IMR-90 (cell line): ENCODE measurements at regions not wholly inside any gene's neighbourhood (a gene's known extent, or its start where the extent isn't known, plus 50 kb on each side); places are given as distances from the start of the nearest gene placed in this dataset.

Experiments used
- ATAC-seq: fragments of 200-7000 bp; cut with Tn5 transposase; 2 replicates; pipeline ENCODE4 v1.9.1; 2020; ENCODE audit warnings: low read depth, mild to moderate bottlenecking, moderate library complexity
- BruUV-seq: library from RNA; stranded (reverse); fragments of 400-500 nt; replicated peaks from 2 replicates; lab custom pipeline; 2021; lab: Mats Ljungman, UMichigan
- CTCF ChIA-PET: fragments of 300-600 bp; formaldehyde crosslinking; extraction: SDS; loops from one replicate; lab custom pipeline; 2021; ENCODE audit warnings: antibody characterized with exemption; lab: Yijun Ruan, JAX
- POLR2A ChIA-PET: fragments of 300-600 bp; sonication (Branson Sonifier 250); formaldehyde crosslinking; loops from one replicate; lab custom pipeline; 2022; ENCODE audit warnings: antibody characterized with exemption; ENCODE audit not compliant: unreplicated experiment; lab: Charles Lee
- DNase-seq: peaks from one replicate; pipeline ENCODE4 v3.0.0; 2013
- H2AFZ ChIP-seq: replicated peaks from 2 replicates; pipeline ENCODE3; 2013; ENCODE audit warnings: low read length, mild to moderate bottlenecking; ENCODE audit not compliant: poor library complexity
- H2AK5ac ChIP-seq: 2 replicates; pipeline ENCODE4 v1.6.1; 2013; ENCODE audit warnings: low read depth, low read length, inconsistent platforms
- H2AK9ac ChIP-seq: replicated peaks from 2 replicates; pipeline ENCODE3; 2013; ENCODE audit warnings: mild to moderate bottlenecking, low read depth, low read length, moderate library complexity; ENCODE audit not compliant: poor library complexity
- H2BK120ac ChIP-seq: 2 replicates; pipeline ENCODE4 v1.6.1; 2013; ENCODE audit warnings: low read depth, low read length, inconsistent platforms
- H2BK15ac ChIP-seq: 3 replicates; pipeline ENCODE4 v1.6.1; 2013; ENCODE audit warnings: low read depth, low read length, inconsistent platforms
- H2BK20ac ChIP-seq: 2 replicates; pipeline ENCODE4 v1.6.1; 2013; ENCODE audit warnings: low read depth, mild to moderate bottlenecking, inconsistent platforms, low read length, moderate library complexity
- H2BK5ac ChIP-seq: 2 replicates; pipeline ENCODE4 v1.6.1; 2013; ENCODE audit warnings: mild to moderate bottlenecking, low read depth, low read length, inconsistent platforms; ENCODE audit not compliant: poor library complexity, severe bottlenecking
- H3K14ac ChIP-seq: replicated peaks from 2 replicates; pipeline ENCODE4 v1.6.1; 2013; ENCODE audit warnings: low read depth, low read length, inconsistent platforms
- H3K18ac ChIP-seq: 2 replicates; pipeline ENCODE4 v1.6.1; 2013; ENCODE audit warnings: low read depth, low read length, control low read depth
- H3K23ac ChIP-seq: 2 replicates; pipeline ENCODE4 v1.6.1; 2013; ENCODE audit warnings: low read depth, low read length, inconsistent platforms
- H3K27ac ChIP-seq: 2 replicates; pipeline ENCODE4 v1.5.1; 2013; ENCODE audit warnings: mild to moderate bottlenecking, control low read depth, low read length; ENCODE audit not compliant: insufficient read depth
- H3K27me3 ChIP-seq: 2 replicates; pipeline ENCODE4 v1.6.1; 2013; ENCODE audit warnings: low read length; ENCODE audit not compliant: control insufficient read depth, insufficient read depth
- H3K36me3 ChIP-seq: 2 replicates; pipeline ENCODE4 v1.6.1; 2013; ENCODE audit warnings: low read length, mixed read lengths; ENCODE audit not compliant: control insufficient read depth, insufficient read depth
- H3K4ac ChIP-seq: 2 replicates; pipeline ENCODE4 v1.6.1; 2013; ENCODE audit warnings: low read depth, low read length, inconsistent platforms
- H3K4me1 ChIP-seq: 2 replicates; pipeline ENCODE4 v1.6.1; 2013; ENCODE audit warnings: low read length, mixed read lengths; ENCODE audit not compliant: control insufficient read depth, insufficient read depth
- H3K4me2 ChIP-seq: 2 replicates; pipeline ENCODE4 v1.6.1; 2013; ENCODE audit warnings: low read depth, mild to moderate bottlenecking, control low read depth, low read length, moderate library complexity
- H3K4me3 ChIP-seq: 2 replicates; pipeline ENCODE4 v1.5.1; 2013; ENCODE audit warnings: low read depth, mild to moderate bottlenecking, control low read depth, low read length, moderate library complexity; ENCODE audit not compliant: insufficient read depth
- H3K56ac ChIP-seq: 2 replicates; pipeline ENCODE4 v1.6.1; 2013; ENCODE audit warnings: low read length, inconsistent platforms; ENCODE audit not compliant: insufficient read depth; ENCODE audit errors: extremely low read depth
- H3K79me1 ChIP-seq, 2 experiments: 2 replicates each; pipeline ENCODE4 v1.6.1; 2013; ENCODE audit warnings: low read length in 2 of 2, inconsistent platforms in 1 of 2, low read depth in 1 of 2
- H3K9ac ChIP-seq: 2 replicates; pipeline ENCODE4 v1.6.1; 2013; ENCODE audit warnings: low read depth, low read length, control low read depth
- H3K9me1 ChIP-seq: 2 replicates; pipeline ENCODE4 v1.6.1; 2013; ENCODE audit warnings: low read length, inconsistent platforms; ENCODE audit not compliant: insufficient read depth
- H3K9me3 ChIP-seq: 2 replicates; pipeline ENCODE4 v1.6.1; 2013; ENCODE audit warnings: low read length; ENCODE audit not compliant: control insufficient read depth, insufficient read depth
- H4K20me1 ChIP-seq: 2 replicates; pipeline ENCODE4 v1.6.1; 2013; ENCODE audit warnings: low read length, inconsistent platforms; ENCODE audit not compliant: insufficient read depth
- H4K5ac ChIP-seq: 2 replicates; pipeline ENCODE4 v1.6.1; 2013; ENCODE audit warnings: mild to moderate bottlenecking, low read depth, low read length, control low read depth
- H4K8ac ChIP-seq, 2 experiments: 2 replicates each; pipeline ENCODE4 v1.6.1; 2013; ENCODE audit warnings: low read depth in 2 of 2, low read length in 2 of 2, control low read depth in 1 of 2, inconsistent platforms in 1 of 2
- H4K91ac ChIP-seq: 2 replicates; pipeline ENCODE4 v1.6.1; 2013; ENCODE audit warnings: low read depth, low read length, inconsistent platforms; ENCODE audit not compliant: insufficient read depth
- BHLHE40 ChIP-seq: fragments of 150-350 bp; IDR thresholded peaks from 2 replicates; pipeline ENCODE4 v1.6.1; 2016; ENCODE audit warnings: mild to moderate bottlenecking, low read depth, low read length
- CEBPB ChIP-seq: IDR thresholded peaks from 2 replicates; pipeline ENCODE4 v1.6.1; 2012; ENCODE audit warnings: low read depth, low read length, improper control_type of control experiment
- CHD1 ChIP-seq: IDR thresholded peaks from 2 replicates; pipeline ENCODE4 v1.6.1; 2012; ENCODE audit warnings: low read depth, low read length, improper control_type of control experiment
- FOS ChIP-seq: fragments of 150-350 bp; IDR thresholded peaks from 2 replicates; pipeline ENCODE4 v1.6.1; 2016; ENCODE audit warnings: low read depth, low read length
- MAFK ChIP-seq: IDR thresholded peaks from 2 replicates; pipeline ENCODE4 v1.6.1; 2012; ENCODE audit warnings: low read depth, low read length, improper control_type of control experiment
- MAZ ChIP-seq: IDR thresholded peaks from 2 replicates; pipeline ENCODE4 v1.6.1; 2012; ENCODE audit warnings: low read depth, mild to moderate bottlenecking, low read length, improper control_type of control experiment, moderate library complexity, borderline replicate concordance
- MXI1 ChIP-seq: IDR thresholded peaks from 2 replicates; pipeline ENCODE4 v1.6.1; 2012; ENCODE audit warnings: low read depth, mild to moderate bottlenecking, low read length, moderate library complexity, borderline replicate concordance
- NFE2L2 ChIP-seq: fragments of 150-350 bp; IDR thresholded peaks from 2 replicates; pipeline ENCODE4 v1.6.1; 2016; ENCODE audit warnings: low read depth, mild to moderate bottlenecking, low read length
- POLR2A ChIP-seq: IDR thresholded peaks from 2 replicates; pipeline ENCODE4 v1.6.1; 2012; ENCODE audit warnings: mild to moderate bottlenecking, low read depth, low read length
- RAD21 ChIP-seq: IDR thresholded peaks from 2 replicates; pipeline ENCODE4 v1.6.1; 2012; ENCODE audit warnings: low read length, improper control_type of control experiment
- RCOR1 ChIP-seq: IDR thresholded peaks from 2 replicates; pipeline ENCODE4 v1.6.1; 2012; ENCODE audit warnings: mild to moderate bottlenecking, low read length, improper control_type of control experiment; ENCODE audit not compliant: insufficient replicate concordance
- RFX5 ChIP-seq: IDR thresholded peaks from 2 replicates; pipeline ENCODE4 v1.8.0; 2012; ENCODE audit warnings: low read depth, mild to moderate bottlenecking, low read length, moderate library complexity
- SMC3 ChIP-seq: fragments of 150-350 bp; IDR thresholded peaks from 2 replicates; pipeline ENCODE4 v1.6.1; 2016; ENCODE audit warnings: low read depth, mild to moderate bottlenecking, antibody characterized with exemption, low read length, moderate library complexity
- WGBS, 2 experiments: methylation state at CpG; one replicate each; pipeline versions ENCODE4 v1.1.5 to v1.1.7; 2013; ENCODE audit warnings: missing lambda C conversion rate in 2 of 2; ENCODE audit not compliant: insufficient read length in 1 of 2; ENCODE audit errors: extremely low coverage in 2 of 2; 5-methylcytosine and 5-hydroxymethylcytosine counted together
- dilution Hi-C: fragments of 300-500 bp; cut with HindIII; formaldehyde crosslinking; loops from one replicate; pipeline ENCODE4 v1.14.3; 2018; ENCODE audit warnings: low sequenced_read_pairs; ENCODE audit not compliant: unreplicated experiment
- in situ Hi-C: fragments of 300-500 bp; cut with MboI; formaldehyde crosslinking; loops from 3 replicates; pipeline ENCODE4 v1.14.3; 2019; ENCODE audit warnings: low sequenced_read_pairs, inconsistent platforms, mixed read lengths
- intact Hi-C: fragments of 100-400 bp; cut with micrococcal nuclease; formaldehyde crosslinking; loops from 2 replicates; pipeline ENCODE4 v1.10.0; 2022
- TF ChIP-seq, protein P1 (sequence below): conservative IDR thresholded peaks from 2 replicates; pipeline ENCODE4 v1.5.1; 2012; ENCODE audit warnings: mild to moderate bottlenecking, low read depth, low read length, improper control_type of control experiment
- TF ChIP-seq, protein P2 (sequence below): fragments of 150-350 bp; IDR thresholded peaks from 2 replicates; pipeline ENCODE4 v1.6.1; 2017; ENCODE audit warnings: mild to moderate bottlenecking, antibody characterized with exemption, low read length, low read depth
- TF ChIP-seq, protein P3 (sequence below): fragments of 150-350 bp; IDR thresholded peaks from 2 replicates; pipeline ENCODE4 v1.6.1; 2016; ENCODE audit warnings: low read depth, mild to moderate bottlenecking, low read length, moderate library complexity, borderline replicate concordance

DNA sequence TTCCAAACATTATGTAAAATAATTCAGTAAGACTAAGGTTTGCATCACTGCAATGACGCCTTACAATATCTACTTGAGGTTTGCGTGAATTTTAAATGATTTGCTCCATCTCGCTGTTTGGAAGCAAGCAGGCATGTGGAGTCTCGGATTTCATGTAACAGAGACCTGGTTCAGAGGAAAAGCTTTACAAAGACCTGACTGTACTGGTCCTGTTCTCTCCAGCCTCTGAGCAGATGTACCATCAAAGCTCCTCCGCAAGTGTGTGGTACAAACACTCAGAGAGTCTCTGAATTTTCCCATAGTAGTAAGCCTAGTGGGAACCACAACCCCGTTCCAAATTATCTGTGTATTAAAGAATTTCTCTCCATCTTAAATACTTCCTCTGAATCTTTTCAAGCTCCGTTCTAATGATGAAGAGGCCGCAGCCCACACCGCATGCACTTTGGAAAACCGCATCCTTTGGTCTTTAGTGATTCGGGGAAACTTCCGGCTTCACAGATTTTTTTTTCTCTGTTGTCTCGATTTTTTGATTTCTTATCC is 728.1 kb upstream of the SOX11 start:
- Histone ChIP-seq H2BK20ac (no peak overlapping the region), H4K8ac (no peak overlapping the region), H2BK120ac (no peak overlapping the region), H3K9me3 (peaks cover 17% of the 10 kb centered on the region; the same call in 1 of the 2 replicates), H3K4me2 (no peak overlapping the region), H2BK15ac (no peak overlapping the region), H2AK9ac (no peak overlapping the region), H3K23ac (no peak overlapping the region), H3K18ac (no peak overlapping the region), H4K91ac (no peak overlapping the region), H2AK5ac (no peak overlapping the region), H3K36me3 (no peaks in the 10 kb centered on the region), H3K14ac (no peak overlapping the region), H3K4me3 (no peak overlapping the region), H2BK5ac (no peak overlapping the region), H4K5ac (no peak overlapping the region), H4K20me1 (no peaks in the 10 kb centered on the region), H3K9ac (no peak overlapping the region), H3K27ac (no peak overlapping the region), H3K4me1 (no peaks in the 10 kb centered on the region), H3K27me3 (no peaks in the 10 kb centered on the region), H3K56ac (no peak overlapping the region), H3K9me1 (no peaks in the 10 kb centered on the region), H3K79me1 (no peaks in the 10 kb centered on the region), H3K4ac (no peak overlapping the region), H2AFZ (no peak overlapping the region)
- TF ChIP-seq CEBPB (no peak), RCOR1 (no peak), CHD1 (no peak), BHLHE40 (no peak), MAFK (no peak), RFX5 (no peak), FOS (no peak), MXI1 (no peak), MAZ (no peak), POLR2A (no peak), RAD21 (no peak), NFE2L2 (no peak), SMC3 (no peak)
- TF ChIP-seq, protein P1, sequence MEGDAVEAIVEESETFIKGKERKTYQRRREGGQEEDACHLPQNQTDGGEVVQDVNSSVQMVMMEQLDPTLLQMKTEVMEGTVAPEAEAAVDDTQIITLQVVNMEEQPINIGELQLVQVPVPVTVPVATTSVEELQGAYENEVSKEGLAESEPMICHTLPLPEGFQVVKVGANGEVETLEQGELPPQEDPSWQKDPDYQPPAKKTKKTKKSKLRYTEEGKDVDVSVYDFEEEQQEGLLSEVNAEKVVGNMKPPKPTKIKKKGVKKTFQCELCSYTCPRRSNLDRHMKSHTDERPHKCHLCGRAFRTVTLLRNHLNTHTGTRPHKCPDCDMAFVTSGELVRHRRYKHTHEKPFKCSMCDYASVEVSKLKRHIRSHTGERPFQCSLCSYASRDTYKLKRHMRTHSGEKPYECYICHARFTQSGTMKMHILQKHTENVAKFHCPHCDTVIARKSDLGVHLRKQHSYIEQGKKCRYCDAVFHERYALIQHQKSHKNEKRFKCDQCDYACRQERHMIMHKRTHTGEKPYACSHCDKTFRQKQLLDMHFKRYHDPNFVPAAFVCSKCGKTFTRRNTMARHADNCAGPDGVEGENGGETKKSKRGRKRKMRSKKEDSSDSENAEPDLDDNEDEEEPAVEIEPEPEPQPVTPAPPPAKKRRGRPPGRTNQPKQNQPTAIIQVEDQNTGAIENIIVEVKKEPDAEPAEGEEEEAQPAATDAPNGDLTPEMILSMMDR, result no peak
- TF ChIP-seq, protein P2, sequence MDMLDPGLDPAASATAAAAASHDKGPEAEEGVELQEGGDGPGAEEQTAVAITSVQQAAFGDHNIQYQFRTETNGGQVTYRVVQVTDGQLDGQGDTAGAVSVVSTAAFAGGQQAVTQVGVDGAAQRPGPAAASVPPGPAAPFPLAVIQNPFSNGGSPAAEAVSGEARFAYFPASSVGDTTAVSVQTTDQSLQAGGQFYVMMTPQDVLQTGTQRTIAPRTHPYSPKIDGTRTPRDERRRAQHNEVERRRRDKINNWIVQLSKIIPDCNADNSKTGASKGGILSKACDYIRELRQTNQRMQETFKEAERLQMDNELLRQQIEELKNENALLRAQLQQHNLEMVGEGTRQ, result no peak
- TF ChIP-seq, protein P3, sequence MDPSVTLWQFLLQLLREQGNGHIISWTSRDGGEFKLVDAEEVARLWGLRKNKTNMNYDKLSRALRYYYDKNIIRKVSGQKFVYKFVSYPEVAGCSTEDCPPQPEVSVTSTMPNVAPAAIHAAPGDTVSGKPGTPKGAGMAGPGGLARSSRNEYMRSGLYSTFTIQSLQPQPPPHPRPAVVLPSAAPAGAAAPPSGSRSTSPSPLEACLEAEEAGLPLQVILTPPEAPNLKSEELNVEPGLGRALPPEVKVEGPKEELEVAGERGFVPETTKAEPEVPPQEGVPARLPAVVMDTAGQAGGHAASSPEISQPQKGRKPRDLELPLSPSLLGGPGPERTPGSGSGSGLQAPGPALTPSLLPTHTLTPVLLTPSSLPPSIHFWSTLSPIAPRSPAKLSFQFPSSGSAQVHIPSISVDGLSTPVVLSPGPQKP, result no peak
- BruUV-seq, result no TSS peak
- DNase-seq (no peak), ATAC-seq (no peak)
- in situ Hi-C loops, result no loop called here
- 60% methylated on average over 1 of the region's 13 CpGs; no CpG with 5 or more reads in 1 of the 2 experiments for WGBS, 2 experiments
- dilution Hi-C loops, result no loop called here
- intact Hi-C loops, result no loop called here
- POLR2A ChIA-PET, result no interaction called here
- CTCF ChIA-PET, result no interaction called here
